ENCODE measurements at regions not wholly inside any gene's neighbourhood (a gene's known extent, or its start where the extent isn't known, plus 50 kb on each side); places are given as distances from the start of the nearest gene placed in this dataset.

DNA sequence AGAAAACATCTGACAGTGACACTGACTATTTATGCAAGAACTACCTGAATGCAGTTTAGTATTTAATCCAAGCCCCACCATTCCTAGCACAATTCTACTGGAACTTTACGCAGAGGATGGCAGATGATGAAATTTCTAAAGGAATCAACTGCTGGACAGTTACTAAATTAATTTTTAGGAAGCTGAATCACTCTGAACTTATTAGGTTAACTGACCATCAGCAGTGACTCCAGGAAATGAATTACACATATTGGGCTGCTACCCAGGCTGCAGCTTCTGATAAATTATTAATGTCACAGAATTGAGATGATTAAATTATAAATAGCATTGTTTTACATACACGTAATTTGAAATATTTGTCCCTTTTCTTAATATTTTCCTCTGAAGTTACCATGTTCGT is 250.8 kb downstream of the TMEM182 start:
- H3K27ac ChIP-seq: no peak overlapping the region
- TF ChIP-seq, protein P1, sequence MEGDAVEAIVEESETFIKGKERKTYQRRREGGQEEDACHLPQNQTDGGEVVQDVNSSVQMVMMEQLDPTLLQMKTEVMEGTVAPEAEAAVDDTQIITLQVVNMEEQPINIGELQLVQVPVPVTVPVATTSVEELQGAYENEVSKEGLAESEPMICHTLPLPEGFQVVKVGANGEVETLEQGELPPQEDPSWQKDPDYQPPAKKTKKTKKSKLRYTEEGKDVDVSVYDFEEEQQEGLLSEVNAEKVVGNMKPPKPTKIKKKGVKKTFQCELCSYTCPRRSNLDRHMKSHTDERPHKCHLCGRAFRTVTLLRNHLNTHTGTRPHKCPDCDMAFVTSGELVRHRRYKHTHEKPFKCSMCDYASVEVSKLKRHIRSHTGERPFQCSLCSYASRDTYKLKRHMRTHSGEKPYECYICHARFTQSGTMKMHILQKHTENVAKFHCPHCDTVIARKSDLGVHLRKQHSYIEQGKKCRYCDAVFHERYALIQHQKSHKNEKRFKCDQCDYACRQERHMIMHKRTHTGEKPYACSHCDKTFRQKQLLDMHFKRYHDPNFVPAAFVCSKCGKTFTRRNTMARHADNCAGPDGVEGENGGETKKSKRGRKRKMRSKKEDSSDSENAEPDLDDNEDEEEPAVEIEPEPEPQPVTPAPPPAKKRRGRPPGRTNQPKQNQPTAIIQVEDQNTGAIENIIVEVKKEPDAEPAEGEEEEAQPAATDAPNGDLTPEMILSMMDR (conservative IDR thresholded peaks at IDR 0.05): no peak

DNA sequence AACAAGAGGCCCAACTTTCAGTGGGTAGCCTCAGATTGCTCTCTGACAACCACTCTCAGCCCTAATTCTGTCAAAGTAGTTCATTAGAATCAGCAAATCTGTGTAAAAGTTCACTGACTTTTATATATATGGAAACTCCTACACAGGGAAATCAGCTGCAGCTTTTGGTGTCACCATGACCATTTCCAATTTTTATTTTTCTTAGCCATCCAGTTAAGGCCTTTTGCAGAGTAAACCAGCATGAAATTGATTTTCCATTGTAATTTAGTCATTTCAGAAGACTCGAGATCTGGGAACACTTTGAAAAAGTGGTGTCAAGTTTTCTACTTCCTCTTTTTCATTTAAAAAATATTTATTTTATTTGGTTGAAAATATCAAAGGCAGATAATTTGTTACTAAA is 263.2 kb downstream of the TMEM182 start:
- TF ChIP-seq, protein P1 (conservative IDR thresholded peaks at IDR 0.05): no peak
- no peak overlapping the region for H3K27ac ChIP-seq

DNA sequence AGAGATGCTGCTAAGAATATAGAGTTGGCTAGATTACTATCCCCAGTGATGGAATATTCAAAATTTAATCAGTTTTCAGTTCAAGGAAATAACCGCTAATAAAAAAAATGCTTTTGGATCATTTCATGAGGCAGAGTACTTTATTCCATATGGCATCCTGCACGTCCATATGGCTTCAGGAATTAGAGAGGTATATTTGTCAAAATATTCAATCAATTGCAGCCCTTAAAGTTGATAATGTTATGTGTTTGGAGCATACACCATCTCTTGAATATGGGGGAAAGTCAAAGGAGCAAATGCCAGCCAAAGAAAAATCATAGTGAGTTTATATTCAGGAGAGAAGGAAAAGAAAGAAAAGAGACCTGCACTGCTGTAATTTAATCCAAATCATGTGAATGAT is 266.4 kb downstream of the TMEM182 start:
- no peak overlapping the region for H3K27ac ChIP-seq

More for the DNA sequence above, 266.4 kb downstream of the TMEM182 start:
- TF ChIP-seq, protein P1 (conservative IDR thresholded peaks at IDR 0.05): no peak
